ENCODE measurements at regions not wholly inside any gene's neighbourhood (a gene's known extent, or its start where the extent isn't known, plus 50 kb on each side); places are given as distances from the start of the nearest gene placed in this dataset.

GRCh38 chr3:164453714-164454113 is 624.6 kb downstream of the SI start:
- TF ChIP-seq EZH2phosphoT487 (IDR thresholded peaks at IDR 0.05; ENCODE audit: low read depth, severe bottlenecking, unreplicated experiment) = no peak
- no peak for TF ChIP-seq CTCF (IDR thresholded peaks at IDR 0.05; ENCODE audit: poor library complexity)
- no peak for TF ChIP-seq EZH2 (IDR thresholded peaks at IDR 0.05; ENCODE audit: borderline replicate concordance)
- Histone ChIP-seq H3K36me3 (replicated peaks; ENCODE audit: insufficient read depth, low read depth) (no peaks in the 10 kb centered on the region), H4K20me1 (ENCODE audit: insufficient read depth, poor library complexity, severe bottlenecking) (no peaks in the 10 kb centered on the region), H3K4me2 (no peak overlapping the region), H3K4me1 (ENCODE audit: insufficient read depth) (no peaks in the 10 kb centered on the region), H3K4me3 (no peak overlapping the region), H3K9me2 (replicated peaks; ENCODE audit: insufficient read depth) (no peaks in the 10 kb centered on the region), H3K27ac (no peak overlapping the region), H3K27me3 (no peaks in the 10 kb centered on the region), H3K79me2 (no peaks in the 10 kb centered on the region), H3K9me3 (ENCODE audit: low read depth) (no peaks in the 10 kb centered on the region), H2AFZ (no peak overlapping the region)
- WGBS (ENCODE audit: low lambda C conversion rate, missing lambda C conversion rate) = 83% methylated on average over 1 of the region's 1 CpG
- no peak for DNase-seq (ENCODE audit: low spot score)

GRCh38 chr3:164452707-164453106 is 625.6 kb downstream of the SI start:
- DNase-seq (ENCODE audit: low spot score) = no peak
- Histone ChIP-seq H3K9me2 (replicated peaks; ENCODE audit: insufficient read depth) (no peaks in the 10 kb centered on the region), H3K4me2 (no peak overlapping the region), H3K36me3 (replicated peaks; ENCODE audit: insufficient read depth, low read depth) (no peaks in the 10 kb centered on the region), H3K79me2 (no peaks in the 10 kb centered on the region), H4K20me1 (ENCODE audit: insufficient read depth, poor library complexity, severe bottlenecking) (no peaks in the 10 kb centered on the region), H3K27ac (no peak overlapping the region), H3K9me3 (ENCODE audit: low read depth) (no peaks in the 10 kb centered on the region), H3K4me3 (no peak overlapping the region), H3K4me1 (ENCODE audit: insufficient read depth) (no peaks in the 10 kb centered on the region), H2AFZ (no peak overlapping the region), H3K27me3 (no peaks in the 10 kb centered on the region)
- TF ChIP-seq CTCF (IDR thresholded peaks at IDR 0.05; ENCODE audit: poor library complexity) = no peak
- TF ChIP-seq EZH2 (IDR thresholded peaks at IDR 0.05; ENCODE audit: borderline replicate concordance) = no peak
- no peak for TF ChIP-seq EZH2phosphoT487 (IDR thresholded peaks at IDR 0.05; ENCODE audit: low read depth, severe bottlenecking, unreplicated experiment)
- 95% methylated on average over 1 of the region's 1 CpG for WGBS (ENCODE audit: low lambda C conversion rate, missing lambda C conversion rate)

GRCh38 chr3:164451072-164451910 is 627.0 kb downstream of the SI start:
- H4K20me1 ChIP-seq (ENCODE audit: insufficient read depth, poor library complexity, severe bottlenecking) = no peaks in the 10 kb centered on the region
- WGBS (ENCODE audit: low lambda C conversion rate, missing lambda C conversion rate) = 72% methylated on average over 5 of the region's 5 CpGs
- no peaks in the 10 kb centered on the region for H3K79me2 ChIP-seq
- TF ChIP-seq CTCF (IDR thresholded peaks at IDR 0.05; ENCODE audit: poor library complexity) (no peak), EZH2phosphoT487 (IDR thresholded peaks at IDR 0.05; ENCODE audit: low read depth, severe bottlenecking, unreplicated experiment) (no peak), EZH2 (IDR thresholded peaks at IDR 0.05; ENCODE audit: borderline replicate concordance) (no peak)
- no peaks in the 10 kb centered on the region for H3K4me1 ChIP-seq (ENCODE audit: insufficient read depth)
- H3K4me3 ChIP-seq = no peak overlapping the region
- H3K36me3 ChIP-seq (replicated peaks; ENCODE audit: insufficient read depth, low read depth) = no peaks in the 10 kb centered on the region
- H2AFZ ChIP-seq = peak overlapping the region; percentile 23
- no peaks in the 10 kb centered on the region for H3K9me2 ChIP-seq (replicated peaks; ENCODE audit: insufficient read depth)
- H3K9me3 ChIP-seq (ENCODE audit: low read depth) = no peaks in the 10 kb centered on the region
- no peak overlapping the region for H3K27ac ChIP-seq
- H3K27me3 ChIP-seq = no peaks in the 10 kb centered on the region
- DNase-seq (ENCODE audit: low spot score) = no peak
- no peak overlapping the region for H3K4me2 ChIP-seq

All from hepatocyte (in vitro differentiated cells).